PC-3 (cell line): ENCODE measurements at regions not wholly inside any gene's neighbourhood (a gene's known extent, or its start where the extent isn't known, plus 50 kb on each side); places are given as distances from the start of the nearest gene placed in this dataset.

ENCODE experiments used
- ATAC-seq: fragments of 200-7000 bp; cut with Tn5 transposase; 2 replicates; pipeline ENCODE4 v1.9.1; 2020; ENCODE audit warnings: mild to moderate bottlenecking, moderate library complexity
- BruUV-seq: library from RNA; stranded (reverse); fragments of 400-500 nt; replicated peaks from 2 replicates; lab custom pipeline; 2021; lab: Mats Ljungman, UMichigan
- CTCF ChIA-PET: fragments of 300-600 bp; sonication (Branson Sonifier 250); formaldehyde crosslinking; loops from one replicate; lab custom pipeline; 2022; ENCODE audit warnings: antibody characterized with exemption; lab: Charles Lee
- POLR2A ChIA-PET: fragments of 300-600 bp; sonication (Branson Sonifier 250); formaldehyde crosslinking; loops from one replicate; lab custom pipeline; 2022; ENCODE audit warnings: antibody characterized with exemption; ENCODE audit not compliant: unreplicated experiment; lab: Charles Lee
- DNase-seq: peaks from one replicate; pipeline ENCODE4 v3.0.0-alpha.2; 2015
- H2AFZ ChIP-seq: fragments of 300-600 bp; sonication (generic); 2 replicates; pipeline ENCODE4 v1.6.0; 2016; ENCODE audit warnings: antibody characterized with exemption, low read length
- H3F3A ChIP-seq: fragments of 300-600 bp; sonication (generic); one replicate; pipeline ENCODE4 v1.6.0; 2017; ENCODE audit warnings: antibody characterized with exemption, low read length, control low read depth, mild to moderate bottlenecking; ENCODE audit not compliant: unreplicated experiment
- H3K27ac ChIP-seq: fragments of 300-600 bp; sonication (generic); 2 replicates; pipeline ENCODE4 v1.5.1; 2016; ENCODE audit warnings: mild to moderate bottlenecking, low read length
- H3K27me3 ChIP-seq: fragments of 300-600 bp; sonication (generic); 2 replicates; pipeline ENCODE4 v1.6.1; 2016; ENCODE audit warnings: low read length, mixed read lengths
- H3K36me3 ChIP-seq: fragments of 300-600 bp; sonication (generic); 2 replicates; pipeline ENCODE4 v1.6.1; 2016; ENCODE audit warnings: low read depth, mixed run types, low read length, mixed read lengths
- H3K4me1 ChIP-seq: fragments of 300-600 bp; sonication (generic); 2 replicates; pipeline ENCODE4 v1.5.1; 2016; ENCODE audit warnings: low read length; ENCODE audit not compliant: insufficient read depth
- H3K4me2 ChIP-seq: fragments of 300-600 bp; sonication (generic); 2 replicates; pipeline ENCODE4 v1.6.0; 2016; ENCODE audit warnings: low read length
- H3K4me3 ChIP-seq: fragments of 300-600 bp; sonication (generic); 2 replicates; pipeline ENCODE4 v1.5.1; 2016; ENCODE audit warnings: mild to moderate bottlenecking, low read length, mixed read lengths
- H3K79me2 ChIP-seq: fragments of 300-600 bp; sonication (generic); 2 replicates; pipeline ENCODE4 v1.6.1; 2017; ENCODE audit warnings: low read length, mixed read lengths
- H3K9ac ChIP-seq: fragments of 300-600 bp; sonication (generic); 2 replicates; pipeline ENCODE4 v1.6.0; 2016; ENCODE audit warnings: mild to moderate bottlenecking, low read length
- H3K9me2 ChIP-seq: fragments of 300-600 bp; sonication (generic); replicated peaks from 2 replicates; pipeline ENCODE4 v1.6.1; 2016; ENCODE audit warnings: mixed run types, low read length, mixed read lengths
- H3K9me3 ChIP-seq: fragments of 300-600 bp; sonication (generic); 2 replicates; pipeline ENCODE4 v1.6.1; 2016; ENCODE audit warnings: low read length, mixed read lengths
- H4K20me1 ChIP-seq: fragments of 300-600 bp; sonication (generic); 2 replicates; pipeline ENCODE4 v1.6.1; 2016; ENCODE audit warnings: low read length, mixed read lengths
- CTCF ChIP-seq: fragments of 300-600 bp; sonication (generic); conservative IDR thresholded peaks from 2 replicates; pipeline ENCODE4 v1.5.1; 2017; ENCODE audit warnings: antibody characterized with exemption, low read depth, mild to moderate bottlenecking, low read length
- EZH2 ChIP-seq: fragments of 300-600 bp; sonication (generic); IDR thresholded peaks from one replicate; pipeline ENCODE4 v1.6.1; 2017; ENCODE audit warnings: antibody characterized with exemption, mild to moderate bottlenecking, low read length; ENCODE audit not compliant: unreplicated experiment
- EZH2phosphoT487 ChIP-seq: fragments of 300-600 bp; sonication (generic); IDR thresholded peaks from 2 replicates; pipeline ENCODE4 v1.6.1; 2018; ENCODE audit warnings: mild to moderate bottlenecking, antibody characterized with exemption, low read length, borderline replicate concordance
- intact Hi-C: fragments of 100-400 bp; cut with micrococcal nuclease; formaldehyde crosslinking; loops from 2 replicates; pipeline ENCODE4 v1.9.0; 2023

DNA sequence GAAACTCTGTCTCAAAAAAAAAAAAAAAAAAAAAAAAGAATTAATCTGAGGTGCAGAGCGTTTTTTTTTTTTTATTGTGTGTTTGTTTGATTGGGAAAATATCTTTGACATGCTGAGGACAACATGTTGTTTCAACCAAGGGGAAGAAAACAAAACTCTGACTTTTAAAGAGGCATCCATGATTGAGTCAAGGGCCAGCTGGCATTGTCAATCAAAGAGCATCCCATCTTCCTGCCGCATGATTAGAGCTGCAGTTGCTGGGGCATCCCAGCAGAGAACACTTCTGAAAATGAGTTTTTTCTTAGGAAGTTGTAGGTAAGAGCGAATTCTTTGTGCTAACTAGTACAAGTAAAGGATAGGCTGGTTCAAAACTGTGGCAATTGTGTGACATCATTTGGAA is 200.9 kb upstream of the DAAM1 start:
- no peak overlapping the region for H3K4me2 ChIP-seq
- intact Hi-C loops: no loop called here
- no peaks in the 10 kb centered on the region for H3K9me2 ChIP-seq
- no peak overlapping the region for H3K4me3 ChIP-seq
- TF ChIP-seq CTCF (no peak), EZH2phosphoT487 (no peak), EZH2 (no peak)
- no peak for ATAC-seq
- CTCF ChIA-PET: no interaction called here
- POLR2A ChIA-PET: no interaction called here
- peaks cover 11% of the 10 kb centered on the region; the same call in 1 of the 2 replicates for H3K9me3 ChIP-seq
- no peaks in the 10 kb centered on the region for H3K36me3 ChIP-seq
- no peak overlapping the region for H3K27ac ChIP-seq
- H3K79me2 ChIP-seq: no peaks in the 10 kb centered on the region
- H3K4me1 ChIP-seq: no peaks in the 10 kb centered on the region
- no TSS peak for BruUV-seq
- no peak overlapping the region for H3K9ac ChIP-seq
- H2AFZ ChIP-seq: no peak overlapping the region
- DNase-seq: no peak
- H4K20me1 ChIP-seq: no peaks in the 10 kb centered on the region
- peaks cover 51% of the 10 kb centered on the region for H3K27me3 ChIP-seq
- no peaks in the 10 kb centered on the region for H3F3A ChIP-seq

GRCh38 chr14:58992935-58993334 is 195.5 kb upstream of the DAAM1 start:
- H2AFZ ChIP-seq: no peak overlapping the region
- ATAC-seq (no peak), DNase-seq (no peak)
- H4K20me1 ChIP-seq: no peaks in the 10 kb centered on the region
- intact Hi-C loops: no loop called here
- peaks cover 11% of the 10 kb centered on the region; the same call in 1 of the 2 replicates for H3K9me3 ChIP-seq
- H3K9ac ChIP-seq: no peak overlapping the region
- H3K4me2 ChIP-seq: no peak overlapping the region
- no peaks in the 10 kb centered on the region for H3K9me2 ChIP-seq
- no peak overlapping the region for H3K27ac ChIP-seq
- no peaks in the 10 kb centered on the region for H3K4me1 ChIP-seq
- no peak overlapping the region for H3K4me3 ChIP-seq
- ChIA-PET CTCF (no interaction called here), POLR2A (no interaction called here)
- no peaks in the 10 kb centered on the region for H3F3A ChIP-seq
- no TSS peak for BruUV-seq
- no peaks in the 10 kb centered on the region for H3K36me3 ChIP-seq
- H3K27me3 ChIP-seq: peaks cover 31% of the 10 kb centered on the region
- TF ChIP-seq EZH2phosphoT487: no peak
- TF ChIP-seq CTCF: no peak
- TF ChIP-seq EZH2: no peak
- no peaks in the 10 kb centered on the region for H3K79me2 ChIP-seq

DNA sequence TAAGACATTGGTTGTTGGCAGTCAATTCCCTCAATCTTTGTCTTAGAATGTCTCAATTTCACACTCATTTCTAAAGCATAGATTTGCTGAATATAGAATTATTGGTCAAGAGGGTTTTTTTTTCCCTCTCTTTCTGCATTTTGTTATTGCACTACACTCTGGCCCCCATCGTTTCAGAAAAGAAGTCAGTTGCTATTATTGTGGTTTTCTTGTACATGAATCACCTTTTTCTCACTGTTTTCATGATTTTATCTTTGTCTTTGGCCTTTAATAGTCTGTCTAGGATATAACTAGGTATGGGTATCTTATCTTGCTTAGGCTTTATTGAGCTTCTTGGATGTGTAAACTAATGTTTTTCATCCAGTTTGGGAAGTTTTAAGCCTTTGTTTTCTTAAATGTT is 194.3 kb upstream of the DAAM1 start:
- intact Hi-C loops: no loop called here
- CTCF ChIA-PET: no interaction called here

More for the DNA sequence above, 194.3 kb upstream of the DAAM1 start:
- Histone ChIP-seq H3K9me3 (peaks cover 2% of the 10 kb centered on the region; the same call in 1 of the 2 replicates), H3K27me3 (peaks cover 25% of the 10 kb centered on the region), H3K27ac (no peak overlapping the region), H3K4me3 (no peak overlapping the region), H3K79me2 (no peaks in the 10 kb centered on the region), H3K9me2 (no peaks in the 10 kb centered on the region), H3K4me2 (no peak overlapping the region), H3F3A (no peaks in the 10 kb centered on the region), H4K20me1 (no peaks in the 10 kb centered on the region), H3K4me1 (no peaks in the 10 kb centered on the region), H3K9ac (no peak overlapping the region), H3K36me3 (no peaks in the 10 kb centered on the region), H2AFZ (no peak overlapping the region)
- no TSS peak for BruUV-seq
- POLR2A ChIA-PET: no interaction called here
- DNase-seq: no peak
- no peak for ATAC-seq
- no peak for TF ChIP-seq EZH2
- TF ChIP-seq CTCF: no peak
- TF ChIP-seq EZH2phosphoT487: no peak
